SJCRH30 (cell line): ENCODE measurements at regions not wholly inside any gene's neighbourhood (a gene's known extent, or its start where the extent isn't known, plus 50 kb on each side); places are given as distances from the start of the nearest gene placed in this dataset.
A peak's percentile ranks its signal among the peaks of the same experiment; 100 is the strongest.

ENCODE experiments used
- DNase-seq, 2 experiments: peaks; one replicate each; pipeline ENCODE4 v3.0.0-alpha.2; 2015 to 2020
- H3K27ac ChIP-seq: fragments of 250-450 bp; sonication (Bioruptor Pico); 2 replicates; pipeline ENCODE4 v1.5.1; 2020; ENCODE audit warnings: mild to moderate bottlenecking, moderate library complexity
- H3K27me3 ChIP-seq: fragments of 250-450 bp; sonication (Bioruptor Pico); 2 replicates; pipeline ENCODE4 v1.5.1; 2020; ENCODE audit warnings: mild to moderate bottlenecking, moderate library complexity
- H3K36me3 ChIP-seq: fragments of 250-450 bp; sonication (Bioruptor Pico); 2 replicates; pipeline ENCODE4 v1.5.1; 2020; ENCODE audit warnings: mild to moderate bottlenecking, moderate library complexity
- H3K4me1 ChIP-seq: fragments of 250-450 bp; sonication (Bioruptor Pico); 2 replicates; pipeline ENCODE4 v1.5.1; 2020; ENCODE audit warnings: mild to moderate bottlenecking, moderate library complexity
- H3K4me3 ChIP-seq: fragments of 250-450 bp; sonication (Bioruptor Pico); 2 replicates; pipeline ENCODE4 v1.5.1; 2020; ENCODE audit warnings: mild to moderate bottlenecking, moderate library complexity
- H3K9me3 ChIP-seq: fragments of 250-450 bp; sonication (Bioruptor Pico); replicated peaks from 2 replicates; pipeline ENCODE4 v1.5.1; 2020; ENCODE audit warnings: mild to moderate bottlenecking, moderate library complexity

DNA sequence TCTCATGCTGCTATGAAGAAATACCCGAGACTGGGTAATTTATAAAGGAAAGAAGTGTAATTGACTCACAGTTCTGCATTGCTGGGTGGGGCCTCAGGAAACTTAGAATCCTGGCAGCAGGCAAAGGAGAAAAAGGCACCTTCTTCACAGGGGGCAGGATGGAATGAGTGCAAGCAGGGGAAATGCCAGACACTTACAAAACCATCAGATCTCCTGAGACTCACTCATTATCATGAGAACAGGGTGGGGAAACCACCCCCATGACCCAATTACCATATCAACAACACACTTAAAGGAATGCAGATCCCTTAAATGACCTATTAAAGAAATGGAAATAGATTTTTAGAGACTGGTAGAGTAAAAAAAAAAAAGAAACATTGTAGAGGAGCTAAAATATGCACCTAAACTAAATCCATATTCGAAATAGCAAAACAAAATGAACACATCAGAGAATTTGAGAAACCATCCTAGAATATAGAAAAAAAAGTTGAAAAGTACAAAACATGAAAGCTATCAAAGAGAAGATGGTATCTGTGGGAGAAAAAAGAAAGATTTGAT is 104.3 kb upstream of the UGT8 start:
- no peaks in the 10 kb centered on the region; the same call in 1 of the 2 replicates for H3K4me1 ChIP-seq
- H3K4me3 ChIP-seq = no peak overlapping the region
- H3K9me3 ChIP-seq = no peaks in the 10 kb centered on the region
- H3K27ac ChIP-seq = no peak overlapping the region
- H3K36me3 ChIP-seq = no peaks in the 10 kb centered on the region
- DNase-seq = no peak
- H3K27me3 ChIP-seq = no peaks in the 10 kb centered on the region

DNA sequence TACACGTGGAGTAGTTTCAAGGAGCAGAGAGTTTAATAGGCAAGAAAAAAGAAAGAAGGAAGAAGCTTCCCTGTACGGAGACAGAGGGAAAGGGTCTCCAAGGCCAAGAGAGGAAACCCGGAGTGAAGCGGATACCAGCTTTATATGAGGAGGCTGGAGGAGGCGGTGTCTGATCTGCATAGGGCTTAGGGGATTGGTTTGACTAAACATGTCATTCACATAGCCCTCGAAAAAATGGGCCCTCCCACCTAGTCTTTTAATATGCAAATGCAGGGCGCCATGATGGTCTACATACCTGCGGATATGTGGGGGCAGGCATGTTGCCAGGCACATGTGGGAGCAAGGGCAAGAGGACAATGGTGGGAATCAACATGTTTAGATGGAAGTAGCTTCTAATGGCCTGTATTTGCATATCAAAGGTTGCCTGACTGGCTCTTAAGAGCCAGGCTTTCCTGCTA is 103.1 kb upstream of the UGT8 start:
- H3K4me3 ChIP-seq = no peak overlapping the region
- no peaks in the 10 kb centered on the region for H3K36me3 ChIP-seq
- H3K4me1 ChIP-seq = no peaks in the 10 kb centered on the region; the same call in 1 of the 2 replicates
- no peaks in the 10 kb centered on the region for H3K9me3 ChIP-seq
- no peak for DNase-seq
- no peak overlapping the region for H3K27ac ChIP-seq
- no peaks in the 10 kb centered on the region for H3K27me3 ChIP-seq

DNA sequence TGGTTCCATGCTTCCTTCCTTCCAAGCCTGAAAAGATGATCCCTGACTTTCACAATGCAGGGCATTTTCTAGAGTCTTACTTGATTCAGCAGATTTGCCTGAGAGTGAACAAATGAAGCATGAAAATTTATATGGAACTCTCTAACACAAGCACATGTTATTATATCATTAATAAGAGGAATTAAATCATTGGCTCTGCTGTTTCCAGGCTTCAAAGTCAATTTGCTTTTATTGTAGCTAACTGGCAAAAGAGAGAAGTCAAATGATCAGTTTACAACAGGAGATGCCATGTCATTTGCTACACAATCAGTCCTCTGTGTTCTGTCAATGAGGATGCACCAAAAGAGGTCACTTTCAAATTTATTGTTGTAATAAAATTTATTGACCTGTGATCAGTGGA is 101.5 kb upstream of the UGT8 start:
- H3K36me3 ChIP-seq = no peaks in the 10 kb centered on the region

DNA sequence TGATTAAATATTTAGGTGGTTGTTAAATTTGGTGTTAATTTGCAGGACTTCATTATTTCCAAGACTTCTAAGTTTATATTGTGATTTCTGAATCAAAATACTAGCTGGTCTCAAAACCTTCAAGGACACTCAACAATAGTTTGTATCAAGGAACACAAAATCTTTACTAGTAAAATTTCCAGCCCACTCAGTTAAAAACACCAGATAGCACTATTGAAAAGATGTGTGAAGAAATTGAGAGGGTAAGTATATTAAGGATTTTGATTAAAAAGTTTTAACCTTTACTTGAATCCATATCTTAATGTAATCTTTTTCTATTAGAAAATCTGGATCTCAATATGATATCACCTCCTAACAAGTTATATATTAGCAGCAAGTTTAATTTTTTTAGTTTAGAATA is 89.3 kb upstream of the UGT8 start:
- no peak for DNase-seq
- H3K4me1 ChIP-seq = no peaks in the 10 kb centered on the region
- no peak overlapping the region for H3K27ac ChIP-seq
- H3K36me3 ChIP-seq = no peaks in the 10 kb centered on the region
- no peaks in the 10 kb centered on the region for H3K9me3 ChIP-seq
- H3K27me3 ChIP-seq = no peaks in the 10 kb centered on the region
- no peak overlapping the region for H3K4me3 ChIP-seq

More for the DNA sequence above, 101.5 kb upstream of the UGT8 start:
- no peak overlapping the region for H3K4me3 ChIP-seq
- H3K9me3 ChIP-seq = no peaks in the 10 kb centered on the region
- H3K4me1 ChIP-seq = no peaks in the 10 kb centered on the region; the same call in 1 of the 2 replicates
- DNase-seq = no peak
- H3K27me3 ChIP-seq = no peaks in the 10 kb centered on the region
- no peak overlapping the region for H3K27ac ChIP-seq

DNA sequence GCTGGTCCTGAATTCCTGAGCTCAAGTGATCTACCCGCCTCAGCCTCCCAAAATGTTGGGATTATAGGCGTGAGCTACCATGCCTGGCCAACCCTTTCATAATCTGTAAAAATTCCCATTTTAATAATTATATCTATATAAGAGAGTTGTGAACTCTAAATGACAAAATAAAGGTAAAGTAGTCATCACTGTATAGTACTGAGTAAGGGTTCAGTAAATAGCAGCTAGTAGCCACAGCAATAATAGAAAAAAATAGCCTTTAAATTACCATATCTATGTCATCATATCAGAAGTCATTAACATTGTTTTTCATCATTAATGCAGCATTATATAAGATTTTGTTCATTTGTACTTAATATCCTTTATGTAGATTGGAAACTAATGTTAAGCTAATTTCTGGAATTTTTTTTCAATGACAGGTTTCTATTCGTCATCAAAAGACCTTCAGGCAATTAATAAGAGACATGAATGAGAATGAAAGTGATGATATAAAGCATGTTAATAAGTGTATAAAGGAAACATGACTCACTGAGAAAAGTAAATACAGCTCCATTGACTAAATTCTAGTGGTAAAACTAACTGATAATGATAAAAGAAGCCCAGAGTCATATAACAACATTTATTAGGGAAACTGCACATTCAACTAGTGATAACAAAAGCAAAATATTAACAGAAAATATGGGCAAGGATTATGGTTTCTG is 85.9 kb upstream of the UGT8 start:
- H3K4me1 ChIP-seq = no peaks in the 10 kb centered on the region
- H3K27me3 ChIP-seq = no peaks in the 10 kb centered on the region
- H3K9me3 ChIP-seq = no peaks in the 10 kb centered on the region
- H3K27ac ChIP-seq = no peak overlapping the region
- no peak for DNase-seq
- H3K36me3 ChIP-seq = no peaks in the 10 kb centered on the region
- H3K4me3 ChIP-seq = no peak overlapping the region

DNA sequence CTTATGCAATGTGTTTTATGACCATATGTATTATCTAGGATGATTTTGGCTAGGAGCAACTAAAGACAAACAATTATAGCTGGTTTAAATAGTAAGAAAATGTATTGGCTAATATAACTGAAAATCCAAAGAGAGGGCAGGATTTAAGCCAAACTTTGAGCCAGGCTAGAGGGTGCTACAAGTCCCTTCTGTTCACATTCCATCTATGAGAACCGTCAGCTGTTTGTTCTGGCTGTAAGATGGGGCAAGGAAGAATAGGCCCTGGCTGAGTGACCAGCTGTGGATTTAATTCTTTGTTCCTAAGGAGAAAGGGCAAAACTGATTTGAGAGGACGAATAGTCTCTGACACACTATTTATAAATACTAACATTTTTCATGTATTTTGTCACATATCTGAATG is 79.2 kb upstream of the UGT8 start:
- peaks cover 2% of the 10 kb centered on the region; the same call in 1 of the 2 replicates for H3K4me1 ChIP-seq
- 0 out of 2 replicates have a peak, but pooled peaks cover 1% of the 10 kb centered on the region for H3K9me3 ChIP-seq
- H3K27me3 ChIP-seq = no peaks in the 10 kb centered on the region
- H3K27ac ChIP-seq = no peak overlapping the region
- H3K4me3 ChIP-seq = no peak overlapping the region
- H3K36me3 ChIP-seq = no peaks in the 10 kb centered on the region
- peak; percentile 24 to 51 for DNase-seq

DNA sequence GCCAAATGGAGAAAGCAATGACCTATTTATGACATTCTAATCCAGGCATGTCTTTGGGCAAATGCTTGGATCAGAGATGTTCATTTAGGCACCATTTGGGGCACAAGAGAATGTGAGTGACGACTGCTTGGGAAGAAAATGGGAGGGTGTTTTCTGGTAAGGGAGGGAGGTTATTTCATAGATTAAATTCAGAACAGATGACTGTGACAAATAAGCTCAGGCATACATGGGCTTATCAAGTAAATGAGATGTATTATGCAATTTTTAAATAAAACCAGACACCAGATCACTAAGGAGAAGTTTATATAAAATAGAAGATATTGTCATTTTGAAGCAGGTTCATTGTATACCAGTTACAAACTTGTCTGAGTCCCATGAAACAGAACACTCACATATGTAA is 71.4 kb upstream of the UGT8 start:
- no peak overlapping the region for H3K27ac ChIP-seq
- DNase-seq = no peak
- no peaks in the 10 kb centered on the region for H3K36me3 ChIP-seq
- no peak overlapping the region for H3K4me3 ChIP-seq
- H3K27me3 ChIP-seq = no peaks in the 10 kb centered on the region
- H3K4me1 ChIP-seq = no peaks in the 10 kb centered on the region
- H3K9me3 ChIP-seq = peaks cover 10% of the 10 kb centered on the region

DNA sequence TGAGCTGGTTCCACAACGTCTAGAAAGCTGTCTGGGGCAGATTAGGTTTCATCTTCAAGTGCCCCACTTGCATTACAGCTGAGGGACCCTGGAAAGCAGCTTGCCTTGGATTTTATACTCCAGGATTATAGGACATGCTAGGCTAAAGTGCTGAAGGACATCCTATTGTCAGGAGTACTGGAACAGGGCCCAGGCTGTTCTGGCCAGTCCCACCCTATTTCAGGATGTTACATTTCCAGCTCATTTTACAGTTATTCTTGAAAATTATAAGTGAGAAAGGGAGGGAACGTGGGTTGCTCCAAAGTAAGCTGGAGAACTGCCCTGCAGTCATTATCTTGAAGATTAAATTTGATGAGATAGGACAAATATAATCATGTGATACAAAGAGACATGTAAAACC is 71.0 kb upstream of the UGT8 start:
- H3K27ac ChIP-seq = no peak overlapping the region
- H3K4me1 ChIP-seq = no peaks in the 10 kb centered on the region
- DNase-seq = no peak
- H3K36me3 ChIP-seq = no peaks in the 10 kb centered on the region
- peaks cover 10% of the 10 kb centered on the region for H3K9me3 ChIP-seq
- no peaks in the 10 kb centered on the region for H3K27me3 ChIP-seq
- H3K4me3 ChIP-seq = no peak overlapping the region

DNA sequence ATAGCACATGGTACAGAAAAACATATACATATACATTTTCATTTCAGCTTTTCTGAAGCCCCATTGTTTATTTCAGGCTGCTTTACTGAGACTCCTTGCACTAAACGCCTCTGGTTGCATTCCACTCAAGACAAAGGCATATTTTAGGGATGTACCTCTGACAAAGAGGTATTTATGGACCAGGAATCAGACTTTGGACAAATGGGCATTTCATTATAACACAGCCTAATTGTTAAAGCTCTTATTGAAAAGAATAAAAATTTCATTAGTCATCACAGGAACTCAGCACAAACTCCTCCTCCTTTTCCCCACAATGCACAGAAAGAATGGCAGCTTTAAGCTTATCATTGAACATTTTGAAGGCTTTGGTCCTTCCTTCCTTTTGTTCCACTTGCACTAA is 62.9 kb upstream of the UGT8 start:
- Histone ChIP-seq H3K9me3 (peaks cover 3% of the 10 kb centered on the region; the same call in 1 of the 2 replicates), H3K4me1 (peaks cover 13% of the 10 kb centered on the region; the same call in 1 of the 2 replicates), H3K27ac (no peak overlapping the region), H3K27me3 (no peaks in the 10 kb centered on the region), H3K36me3 (no peaks in the 10 kb centered on the region), H3K4me3 (no peak overlapping the region)
- peak in 1 of 2 experiments; percentile 31 for DNase-seq

DNA sequence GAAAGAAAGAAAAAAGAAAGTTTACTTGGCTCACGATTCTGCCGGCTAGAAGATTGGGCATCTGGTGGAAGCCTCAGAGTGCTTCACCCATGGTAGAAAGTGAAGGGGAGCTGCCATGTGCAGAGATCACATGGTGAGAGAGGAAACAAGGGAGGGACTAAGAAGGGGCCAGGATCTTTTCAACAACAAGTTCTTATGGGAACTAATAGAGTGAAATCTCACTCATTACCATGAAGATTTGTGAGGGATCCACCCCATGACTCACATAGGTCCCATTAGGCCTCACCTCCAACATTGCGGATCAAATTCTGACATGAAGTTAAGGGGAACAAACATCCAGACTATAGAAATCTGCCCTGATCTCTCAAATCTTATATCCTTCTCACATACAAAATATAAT is 61.3 kb upstream of the UGT8 start:
- DNase-seq = no peak
- Histone ChIP-seq H3K9me3 (peaks cover 3% of the 10 kb centered on the region; the same call in 1 of the 2 replicates), H3K36me3 (no peaks in the 10 kb centered on the region), H3K27me3 (no peaks in the 10 kb centered on the region), H3K4me1 (peaks cover 13% of the 10 kb centered on the region; the same call in 1 of the 2 replicates), H3K27ac (no peak overlapping the region), H3K4me3 (no peak overlapping the region)

DNA sequence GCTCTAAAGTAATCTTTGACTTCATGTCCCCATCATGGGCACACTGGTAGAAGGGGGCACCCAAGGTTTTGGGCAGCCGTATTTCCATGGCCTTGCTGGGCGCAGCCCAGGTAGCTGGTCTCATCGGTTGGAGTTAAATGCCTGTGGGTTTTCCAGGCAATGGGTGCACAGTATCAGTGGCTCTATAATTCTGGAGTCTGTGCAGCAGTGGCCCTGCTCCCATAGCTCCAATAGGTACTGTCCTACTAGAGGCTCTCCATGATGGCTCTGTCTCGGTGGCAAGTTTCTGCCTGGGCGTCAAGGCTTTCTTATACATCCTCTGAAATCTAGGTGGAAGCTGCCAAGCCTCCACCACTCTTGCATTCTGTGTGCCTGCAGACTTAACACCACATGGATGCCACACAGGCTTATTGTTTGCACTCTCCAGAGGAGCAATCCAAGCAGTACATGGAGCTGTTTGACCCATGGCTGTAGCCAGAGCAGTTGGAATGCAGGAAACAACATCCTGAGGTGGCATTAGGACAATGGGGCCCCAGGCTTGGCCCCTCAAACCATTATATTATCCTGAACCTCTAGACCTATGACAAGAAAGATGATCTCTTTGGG is 60.5 kb upstream of the UGT8 start:
- H3K27ac ChIP-seq = no peak overlapping the region
- H3K4me1 ChIP-seq = peaks cover 13% of the 10 kb centered on the region; the same call in 1 of the 2 replicates
- DNase-seq = no peak

DNA sequence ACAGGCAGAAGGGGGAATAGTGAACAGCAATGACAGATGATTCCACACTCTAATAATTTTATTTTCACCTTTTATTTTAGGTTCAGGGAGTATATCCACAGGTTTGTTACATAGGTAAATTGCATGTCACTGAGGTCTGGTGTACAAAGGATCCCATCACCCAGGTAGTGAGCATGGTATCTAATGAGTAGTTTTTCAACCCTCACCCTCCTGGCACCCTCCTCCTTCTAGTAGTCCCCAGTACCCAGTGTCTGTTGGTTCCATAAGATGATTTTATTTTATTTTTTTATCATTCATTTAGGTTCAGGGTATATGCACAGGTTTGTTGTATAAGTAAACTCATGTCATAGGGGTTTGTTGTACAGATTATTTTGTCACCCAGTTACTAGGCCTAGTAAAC is 58.6 kb upstream of the UGT8 start:
- no peak overlapping the region for H3K27ac ChIP-seq
- DNase-seq = no peak
- H3K4me3 ChIP-seq = no peak overlapping the region
- peaks cover 12% of the 10 kb centered on the region; the same call in 1 of the 2 replicates for H3K4me1 ChIP-seq
- peaks cover 3% of the 10 kb centered on the region; the same call in 1 of the 2 replicates for H3K9me3 ChIP-seq
- H3K36me3 ChIP-seq = no peaks in the 10 kb centered on the region
- H3K27me3 ChIP-seq = no peaks in the 10 kb centered on the region

More for the DNA sequence above, 60.5 kb upstream of the UGT8 start:
- Histone ChIP-seq H3K9me3 (peaks cover 3% of the 10 kb centered on the region; the same call in 1 of the 2 replicates), H3K36me3 (no peaks in the 10 kb centered on the region), H3K4me3 (no peak overlapping the region), H3K27me3 (no peaks in the 10 kb centered on the region)

DNA sequence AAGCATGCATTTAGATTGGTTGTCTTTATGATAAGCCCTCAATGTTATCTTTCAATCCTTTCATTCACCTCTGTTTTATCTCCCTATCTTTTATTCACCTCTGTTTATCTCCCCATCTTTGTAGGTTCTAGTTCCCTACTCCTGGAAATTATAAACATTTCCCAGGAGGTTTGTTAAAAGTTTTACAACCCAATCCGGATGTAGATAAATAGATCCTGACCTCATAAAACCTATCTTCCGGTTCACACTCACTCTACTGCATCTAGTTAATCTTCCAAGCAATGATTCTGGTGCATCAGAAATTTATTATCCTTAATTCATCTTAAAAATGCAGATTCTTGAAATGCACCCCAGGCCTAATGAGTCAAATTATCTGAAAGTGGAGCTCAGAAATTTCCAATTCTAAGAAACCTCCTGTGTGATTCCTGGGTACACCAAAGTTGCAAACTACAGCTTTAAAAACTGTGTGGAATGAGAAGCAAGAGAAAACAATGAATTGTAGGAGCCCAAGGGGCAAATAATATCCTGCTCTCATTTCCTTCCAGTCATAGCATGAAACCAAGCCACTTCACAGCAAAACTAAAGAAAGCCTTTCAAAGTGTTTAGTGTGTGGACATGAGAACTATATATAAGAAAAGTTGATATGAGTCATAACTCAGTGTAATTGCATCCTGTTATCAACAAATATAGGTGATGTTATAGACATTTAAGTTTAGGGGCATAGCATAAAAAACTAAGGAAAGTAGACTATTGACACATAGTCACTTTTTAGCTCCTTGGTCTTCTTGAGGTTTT is 51.1 kb upstream of the UGT8 start:
- Histone ChIP-seq H3K4me3 (no peak overlapping the region), H3K4me1 (no peaks in the 10 kb centered on the region)
- DNase-seq = no peak

More for the DNA sequence above, 51.1 kb upstream of the UGT8 start:
- H3K9me3 ChIP-seq = peaks cover 4% of the 10 kb centered on the region; the same call in 1 of the 2 replicates
- no peaks in the 10 kb centered on the region for H3K27me3 ChIP-seq
- H3K36me3 ChIP-seq = no peaks in the 10 kb centered on the region
- H3K27ac ChIP-seq = no peak overlapping the region
